ENCODE measurements at regions not wholly inside any gene's neighbourhood (a gene's known extent, or its start where the extent isn't known, plus 50 kb on each side); places are given as distances from the start of the nearest gene placed in this dataset.

GRCh38 chr17:79369532-79369931 is 241.3 kb downstream of the RBFOX3 start:
- no peak overlapping the region for H3K4me3 ChIP-seq (ENCODE audit: low read depth, low read length)
- no peak for TF ChIP-seq CTCF (IDR thresholded peaks at IDR 0.05; ENCODE audit: insufficient read depth, low read length)
- DNase-seq (ENCODE audit: low read depth) = no peak

GRCh38 chr17:79369001-79369400 is 241.8 kb downstream of the RBFOX3 start:
- H3K4me3 ChIP-seq (ENCODE audit: low read depth, low read length) = no peak overlapping the region
- TF ChIP-seq CTCF (IDR thresholded peaks at IDR 0.05; ENCODE audit: insufficient read depth, low read length) = no peak
- no peak for DNase-seq (ENCODE audit: low read depth)

GRCh38 chr17:79368521-79368920 is 242.3 kb downstream of the RBFOX3 start:
- no peak for TF ChIP-seq CTCF (IDR thresholded peaks at IDR 0.05; ENCODE audit: insufficient read depth, low read length)

DNA sequence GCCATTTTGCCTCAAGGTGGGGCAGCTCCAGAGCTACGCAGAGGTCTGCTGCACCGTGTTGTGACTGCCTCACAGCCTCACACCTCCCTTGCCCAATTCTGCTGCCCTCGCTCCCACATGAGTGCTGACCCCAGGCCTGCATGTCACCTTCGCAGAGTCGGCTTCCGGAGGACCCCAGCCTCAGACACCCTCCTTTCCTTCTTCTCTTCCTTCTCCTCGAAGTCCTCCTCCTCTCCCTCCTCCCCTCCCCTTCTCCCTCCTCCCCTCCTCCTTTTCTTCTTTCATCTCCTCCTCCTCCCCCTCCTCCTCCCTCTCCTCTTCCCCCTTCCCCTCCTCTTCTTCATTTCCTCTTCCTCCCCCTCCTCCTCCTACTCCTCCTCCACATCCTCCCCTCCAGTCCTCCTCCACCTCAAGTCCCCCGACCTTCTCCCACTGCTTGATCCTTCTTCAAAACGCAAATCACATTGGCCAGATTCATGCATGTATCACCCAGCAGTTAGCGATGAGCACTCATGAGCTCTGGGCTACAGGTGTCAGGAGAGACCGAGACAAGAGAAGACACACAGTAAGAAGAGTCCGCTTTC is 243.8 kb downstream of the RBFOX3 start:
- TF ChIP-seq CTCF (IDR thresholded peaks at IDR 0.05; ENCODE audit: insufficient read depth, low read length) = no peak
- no peak overlapping the region for H3K4me3 ChIP-seq (ENCODE audit: low read depth, low read length)
- DNase-seq (ENCODE audit: low read depth) = no peak

More at GRCh38 chr17:79368521-79368920, 242.3 kb downstream of the RBFOX3 start:
- H3K4me3 ChIP-seq (ENCODE audit: low read depth, low read length) = no peak overlapping the region
- no peak for DNase-seq (ENCODE audit: low read depth)

DNA sequence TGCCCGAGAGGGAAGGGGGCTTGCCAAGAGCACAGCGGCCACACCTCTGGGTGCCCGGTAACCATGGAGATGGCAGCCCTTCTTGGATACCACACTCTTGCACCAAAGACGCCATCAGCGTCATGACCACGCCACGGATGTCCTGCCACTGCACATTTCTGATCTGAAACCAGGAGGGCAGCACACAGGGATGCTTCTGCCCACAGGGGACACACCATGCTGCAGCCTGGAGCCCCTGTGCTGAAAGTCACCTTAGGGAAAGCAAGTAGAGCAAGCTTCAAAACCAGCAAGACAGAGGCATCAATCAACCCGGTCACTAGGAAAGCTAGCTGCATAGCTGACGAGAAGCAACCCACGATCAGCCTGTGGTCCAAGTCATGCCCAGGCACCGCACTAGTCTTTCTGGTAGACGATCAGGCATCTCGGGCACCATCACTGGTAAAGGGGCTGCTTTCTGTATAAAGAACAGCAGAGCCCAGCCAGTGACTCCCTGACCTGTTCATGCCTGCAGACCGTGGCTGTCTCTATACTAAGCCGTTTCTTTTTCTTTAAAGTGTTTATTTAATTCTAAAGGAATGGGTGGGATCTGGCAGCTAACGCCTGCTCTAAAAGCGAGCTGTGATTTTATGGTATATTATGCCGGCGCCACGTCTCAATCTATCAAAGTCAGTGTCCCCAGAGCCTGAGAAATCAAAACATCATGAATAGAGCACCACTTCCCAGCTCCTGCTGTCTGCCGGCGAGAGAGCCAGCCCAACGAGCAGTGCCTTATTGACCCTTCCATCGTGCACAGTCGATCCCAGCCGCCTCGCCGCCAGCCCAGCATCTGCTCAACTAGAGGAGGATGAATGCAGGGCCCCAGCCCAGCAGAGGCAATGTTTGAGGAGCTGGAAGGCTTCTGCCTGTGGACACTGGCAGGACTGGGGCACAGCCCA is 244.7 kb downstream of the RBFOX3 start:
- no peak for DNase-seq (ENCODE audit: low read depth)

DNA sequence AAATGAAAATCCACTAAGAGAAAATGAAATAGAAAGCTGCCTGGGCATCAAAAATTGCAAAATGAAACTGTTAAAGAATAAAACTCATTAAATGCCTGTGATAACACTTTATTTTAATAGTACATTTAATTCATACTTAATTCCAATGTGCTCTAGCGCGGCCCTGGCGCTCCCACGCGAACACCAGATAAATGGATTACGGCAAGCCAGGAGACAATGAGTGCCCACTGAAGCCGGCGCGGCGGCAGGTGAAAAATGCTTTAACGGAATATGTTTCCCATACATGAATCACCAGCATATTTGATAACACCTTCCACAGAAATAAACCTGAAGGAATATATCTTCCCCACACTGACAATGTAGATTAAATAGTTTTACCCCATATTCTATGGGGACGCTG is 245.5 kb downstream of the RBFOX3 start:
- TF ChIP-seq CTCF (IDR thresholded peaks at IDR 0.05; ENCODE audit: insufficient read depth, low read length) = no peak
- DNase-seq (ENCODE audit: low read depth) = no peak
- H3K4me3 ChIP-seq (ENCODE audit: low read depth, low read length) = no peak overlapping the region

More for the DNA sequence above, 244.7 kb downstream of the RBFOX3 start:
- no peak overlapping the region for H3K4me3 ChIP-seq (ENCODE audit: low read depth, low read length)
- no peak for TF ChIP-seq CTCF (IDR thresholded peaks at IDR 0.05; ENCODE audit: insufficient read depth, low read length)

All from fibroblast of the aortic adventitia (primary cell).